Central memory CD4-positive, alpha-beta T cell (primary cell): ENCODE measurements at regions not wholly inside any gene's neighbourhood (a gene's known extent, or its start where the extent isn't known, plus 50 kb on each side); places are given as distances from the start of the nearest gene placed in this dataset.
A peak's percentile ranks its signal among the peaks of the same experiment; 100 is the strongest.

Experiments used
- DNase-seq: peaks from one replicate; pipeline ENCODE4 v3.0.0; 2022

- no peak for DNase-seq
These were observed 93.8 kb upstream of the IL12B start for GRCh38 chr5:159424123-159424522.

- DNase-seq: no peak
These were observed 96.4 kb upstream of the IL12B start for GRCh38 chr5:159426694-159427093.

GRCh38 chr5:159427180-159428012 is 97.1 kb upstream of the IL12B start:
- DNase-seq: peak; percentile 4

GRCh38 chr5:159430361-159431012 is 100.2 kb upstream of the IL12B start:
- DNase-seq: no peak

- DNase-seq: no peak
These were observed 105.6 kb upstream of the IL12B start for GRCh38 chr5:159435855-159436254.

GRCh38 chr5:159438092-159438491 is 107.8 kb upstream of the IL12B start:
- DNase-seq: no peak

GRCh38 chr5:159439002-159439401 is 108.7 kb upstream of the IL12B start:
- no peak for DNase-seq

GRCh38 chr5:159440235-159440634 is 109.9 kb upstream of the IL12B start:
- no peak for DNase-seq

- DNase-seq: no peak
These were observed 110.7 kb upstream of the IL12B start for GRCh38 chr5:159440968-159441367.

- DNase-seq: no peak
These were observed 111.2 kb upstream of the IL12B start for GRCh38 chr5:159441441-159441840.

GRCh38 chr5:159442206-159442850 is 112.0 kb upstream of the IL12B start:
- no peak for DNase-seq

GRCh38 chr5:159444441-159445082 is 114.3 kb upstream of the IL12B start:
- peak; percentile 32 for DNase-seq

GRCh38 chr5:159447116-159447515 is 116.8 kb upstream of the IL12B start:
- DNase-seq: no peak

GRCh38 chr5:159448841-159449407 is 118.6 kb upstream of the IL12B start:
- DNase-seq: no peak

GRCh38 chr5:159449925-159450324 is 119.6 kb upstream of the IL12B start:
- DNase-seq: no peak

GRCh38 chr5:159450417-159450816 is 120.1 kb upstream of the IL12B start:
- no peak for DNase-seq

GRCh38 chr5:159451197-159452052 is 121.1 kb upstream of the IL12B start:
- DNase-seq: no peak

- no peak for DNase-seq
These were observed 122.3 kb upstream of the IL12B start for GRCh38 chr5:159452480-159453167.

- DNase-seq: no peak
These were observed 122.9 kb upstream of the IL12B start for GRCh38 chr5:159453209-159453608.

GRCh38 chr5:159456261-159456660 is 126.0 kb upstream of the IL12B start:
- no peak for DNase-seq

GRCh38 chr5:159456722-159457465 is 126.6 kb upstream of the IL12B start:
- DNase-seq: no peak
